Natural killer cell (primary cell): ENCODE measurements at regions not wholly inside any gene's neighbourhood (a gene's known extent, or its start where the extent isn't known, plus 50 kb on each side); places are given as distances from the start of the nearest gene placed in this dataset.
"Not testable (repeated sequence)": the region's sequence is repeated elsewhere in the genome, so short reads cannot be mapped to it uniquely, and the experiment has no call there.

Experiments used
- ATAC-seq, 3 donors: fragments of 150-1000 bp in 2 of 3; fragments of 200-7000 bp in 1 of 3; cut with Tn5 transposase; 1 replicate in 1 of 3; 2 replicates in 2 of 3; pipeline ENCODE4 v1.10.0; 2021; ENCODE audit warnings: mild to moderate bottlenecking in 2 of 3, moderate library complexity in 2 of 3
- DNase-seq, 2 donors: peaks; one replicate each; pipeline versions ENCODE4 v3.0.0 to v3.0.0-alpha.2; 2013 to 2021; ENCODE audit warnings: mixed read lengths in 1 of 2
- H3K27ac ChIP-seq: one replicate; pipeline ENCODE4 v1.5.1; 2013; ENCODE audit warnings: mild to moderate bottlenecking, low read length
- H3K27me3 ChIP-seq: one replicate; pipeline ENCODE4 v1.6.1; 2013; ENCODE audit warnings: low read length; ENCODE audit not compliant: control insufficient read depth, insufficient read depth
- H3K36me3 ChIP-seq: one replicate; pipeline ENCODE4 v1.6.1; 2013; ENCODE audit warnings: low read length; ENCODE audit not compliant: control insufficient read depth, insufficient read depth
- H3K4me1 ChIP-seq: one replicate; pipeline ENCODE4 v1.6.1; 2013; ENCODE audit warnings: low read length; ENCODE audit not compliant: control insufficient read depth, insufficient read depth
- H3K4me3 ChIP-seq: one replicate; pipeline ENCODE4 v1.5.1; 2013; ENCODE audit warnings: low read length
- H3K9me3 ChIP-seq: one replicate; pipeline ENCODE4 v1.6.1; 2013; ENCODE audit warnings: low read length; ENCODE audit not compliant: control insufficient read depth, insufficient read depth
- H3K27ac Mint-ChIP-seq, 2 donors: one replicate each; pipeline ENCODE4 v1.8.0; 2022; ENCODE audit warnings: mild to moderate bottlenecking in 2 of 2, mixed read lengths in 2 of 2, moderate library complexity in 1 of 2
- H3K27me3 Mint-ChIP-seq, 2 donors: one replicate each; pipeline ENCODE4 v1.8.0; 2022; ENCODE audit warnings: low read depth in 2 of 2, mixed read lengths in 2 of 2
- H3K36me3 Mint-ChIP-seq: one replicate; pipeline ENCODE4 v1.8.0; 2022; ENCODE audit warnings: mixed read lengths
- H3K4me1 Mint-ChIP-seq, 2 donors: one replicate each; pipeline ENCODE4 v1.8.0; 2022; ENCODE audit warnings: mixed read lengths in 2 of 2
- H3K4me3 Mint-ChIP-seq: one replicate; pipeline ENCODE4 v1.8.0; 2022; ENCODE audit warnings: mild to moderate bottlenecking, moderate library complexity, mixed read lengths
- H3K9me3 Mint-ChIP-seq, 2 donors: one replicate each; pipeline ENCODE4 v1.8.0; 2022; ENCODE audit warnings: mixed read lengths in 2 of 2
- CTCF ChIP-seq: fragments of 200-600 bp; IDR thresholded peaks from one replicate; pipeline ENCODE4 v1.8.0; 2022; ENCODE audit warnings: antibody characterized with exemption
- WGBS: methylation state at CpG from one replicate; pipeline ENCODE4 v1.1.7; 2013; ENCODE audit warnings: missing lambda C conversion rate; ENCODE audit not compliant: insufficient coverage; 5-methylcytosine and 5-hydroxymethylcytosine counted together
- intact Hi-C: fragments of 100-400 bp; cut with micrococcal nuclease; formaldehyde crosslinking; loops from one replicate; pipeline ENCODE4 v1.14.2; 2022

GRCh38 chr4:116122124-116122523, 963.3 kb downstream of the TRAM1L1 start:
- DNase-seq: no peak
- ATAC-seq: no peak
- no peaks in the 10 kb centered on the region for H3K27me3 Mint-ChIP-seq
- Histone ChIP-seq H3K36me3 (no peaks in the 10 kb centered on the region), H3K9me3 (no peaks in the 10 kb centered on the region), H3K4me3 (no peak overlapping the region), H3K27ac (no peak overlapping the region), H3K4me1 (no peaks in the 10 kb centered on the region), H3K27me3 (no peaks in the 10 kb centered on the region)
- peaks cover 5 to 15% of the 10 kb centered on the region in 2 donors for H3K9me3 Mint-ChIP-seq
- no peaks in the 10 kb centered on the region for H3K4me1 Mint-ChIP-seq
- H3K27ac Mint-ChIP-seq: no peak overlapping the region
- no peaks in the 10 kb centered on the region for H3K36me3 Mint-ChIP-seq
- no peak overlapping the region for H3K4me3 Mint-ChIP-seq
- whole genome bisulfite sequencing: no CpG with 5 or more reads among the region's 1 CpG
- TF ChIP-seq CTCF: no peak
- intact Hi-C loops: no loop called here

- ATAC-seq: no peak
- Histone ChIP-seq H3K27ac (no peak overlapping the region), H3K4me3 (no peak overlapping the region), H3K4me1 (no peaks in the 10 kb centered on the region), H3K27me3 (no peaks in the 10 kb centered on the region), H3K36me3 (no peaks in the 10 kb centered on the region), H3K9me3 (no peaks in the 10 kb centered on the region)
- Mint-ChIP-seq H3K27ac (no peak overlapping the region), H3K4me3 (no peak overlapping the region), H3K4me1 (no peaks in the 10 kb centered on the region), H3K27me3 (no peaks in the 10 kb centered on the region), H3K9me3 (peaks cover 10 to 13% of the 10 kb centered on the region in 2 donors), H3K36me3 (no peaks in the 10 kb centered on the region)
- intact Hi-C loops: no loop called here
- WGBS: 83% methylated on average over 3 of the region's 3 CpGs
- DNase-seq: no peak
- TF ChIP-seq CTCF: no peak
Measured at GRCh38 chr4:116118221-116118620, 967.2 kb downstream of the TRAM1L1 start.

- H3K4me1 Mint-ChIP-seq, H3K27me3 ChIP-seq, ATAC-seq, H3K9me3 ChIP-seq, H3K4me1 ChIP-seq, H3K27ac Mint-ChIP-seq, H3K36me3 Mint-ChIP-seq, H3K4me3 ChIP-seq, H3K36me3 ChIP-seq, H3K4me3 Mint-ChIP-seq, DNase-seq, H3K27me3 Mint-ChIP-seq, H3K27ac ChIP-seq, intact Hi-C loops: not testable (repeated sequence)
- 84% methylated on average over 2 of the region's 3 CpGs for WGBS
- peaks cover 7 to 13% of the 10 kb centered on the region in 2 donors for H3K9me3 Mint-ChIP-seq
Measured at GRCh38 chr4:116112861-116113260, 972.5 kb downstream of the TRAM1L1 start.

GRCh38 chr4:116110713-116111112, 974.7 kb downstream of the TRAM1L1 start:
- H3K27ac Mint-ChIP-seq: no peak overlapping the region
- Histone ChIP-seq H3K36me3 (no peaks in the 10 kb centered on the region), H3K27me3 (no peaks in the 10 kb centered on the region), H3K9me3 (no peaks in the 10 kb centered on the region), H3K27ac (no peak overlapping the region), H3K4me1 (no peaks in the 10 kb centered on the region), H3K4me3 (no peak overlapping the region)
- no peak for DNase-seq
- no peaks in the 10 kb centered on the region for H3K4me1 Mint-ChIP-seq
- no peaks in the 10 kb centered on the region for H3K27me3 Mint-ChIP-seq
- ATAC-seq: no peak
- no peak overlapping the region for H3K4me3 Mint-ChIP-seq
- no peak for TF ChIP-seq CTCF
- H3K36me3 Mint-ChIP-seq: no peaks in the 10 kb centered on the region
- H3K9me3 Mint-ChIP-seq: peaks cover 7% of the 10 kb centered on the region in 2 donors
- intact Hi-C loops: no loop called here
- 96% methylated on average over 3 of the region's 3 CpGs for WGBS
